Ishikawa (cell line): ENCODE measurements at regions not wholly inside any gene's neighbourhood (a gene's known extent, or its start where the extent isn't known, plus 50 kb on each side); places are given as distances from the start of the nearest gene placed in this dataset.

Source experiments
- CEBPB ChIP-seq: IDR thresholded peaks from 2 replicates; pipeline ENCODE4 v1.6.1; 2012
- CREB1 ChIP-seq: IDR thresholded peaks from 2 replicates; pipeline ENCODE4 v1.6.1; 2012; ENCODE audit warnings: low read depth
- EGR1 ChIP-seq: IDR thresholded peaks from 2 replicates; pipeline ENCODE4 v1.6.1; 2012
- EP300 ChIP-seq: IDR thresholded peaks from 2 replicates; pipeline ENCODE4 v1.6.1; 2012; ENCODE audit warnings: borderline replicate concordance
- FOXM1 ChIP-seq: IDR thresholded peaks from 2 replicates; pipeline ENCODE4 v1.6.1; 2012; ENCODE audit warnings: low read depth, borderline replicate concordance
- MAX ChIP-seq: IDR thresholded peaks from 2 replicates; pipeline ENCODE4 v1.6.1; 2012
- NFIC ChIP-seq: IDR thresholded peaks from 2 replicates; pipeline ENCODE4 v1.6.1; 2012
- RAD21 ChIP-seq: IDR thresholded peaks from 2 replicates; pipeline ENCODE4 v1.6.1; 2012; ENCODE audit warnings: low read depth
- TAF1 ChIP-seq: IDR thresholded peaks from 2 replicates; pipeline ENCODE4 v1.6.1; 2012; ENCODE audit warnings: low read depth, mild to moderate bottlenecking
- TCF12 ChIP-seq: IDR thresholded peaks from 2 replicates; pipeline ENCODE4 v1.6.1; 2012; ENCODE audit warnings: low read depth
- TEAD4 ChIP-seq: IDR thresholded peaks from 2 replicates; pipeline ENCODE4 v1.6.1; 2012
- USF1 ChIP-seq: IDR thresholded peaks from 2 replicates; pipeline ENCODE4 v1.6.1; 2012
- YY1 ChIP-seq: IDR thresholded peaks from 2 replicates; pipeline ENCODE4 v1.6.1; 2012; ENCODE audit warnings: low read depth
- ZBTB7A ChIP-seq: IDR thresholded peaks from 2 replicates; pipeline ENCODE4 v1.6.1; 2012; ENCODE audit warnings: low read depth
- TF ChIP-seq, protein P1 (sequence below): IDR thresholded peaks from 2 replicates; pipeline ENCODE4 v1.6.1; 2012; ENCODE audit warnings: low read depth, mild to moderate bottlenecking

DNA sequence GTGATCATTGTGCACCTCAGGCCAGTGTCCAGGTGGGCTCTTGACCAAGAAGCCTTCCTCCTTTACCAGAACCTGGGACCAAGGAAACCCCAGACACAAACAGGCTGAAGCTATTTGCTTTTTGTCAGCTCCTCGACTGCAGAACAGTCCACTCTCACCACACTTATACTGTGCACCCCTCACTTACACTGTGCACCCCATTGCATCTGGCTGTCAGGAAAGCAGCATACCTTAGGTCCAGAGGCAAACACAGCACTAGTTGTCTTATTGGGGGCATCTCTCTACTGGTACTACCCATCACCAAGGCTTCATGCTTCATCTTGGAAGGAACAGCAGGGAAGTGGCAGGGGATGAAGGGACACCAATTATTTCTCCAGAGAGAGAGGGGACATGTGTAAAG, 198.1 kb downstream of the CXCL12 start:
- TF ChIP-seq NFIC = no peak
- TF ChIP-seq EP300 = no peak
- TF ChIP-seq TCF12 = no peak
- no peak for TF ChIP-seq FOXM1
- no peak for TF ChIP-seq TAF1
- TF ChIP-seq ZBTB7A = no peak
- TF ChIP-seq USF1 = no peak
- no peak for TF ChIP-seq CREB1
- no peak for TF ChIP-seq EGR1
- TF ChIP-seq CEBPB = no peak
- no peak for TF ChIP-seq MAX
- no peak for TF ChIP-seq YY1
- TF ChIP-seq, protein P1, sequence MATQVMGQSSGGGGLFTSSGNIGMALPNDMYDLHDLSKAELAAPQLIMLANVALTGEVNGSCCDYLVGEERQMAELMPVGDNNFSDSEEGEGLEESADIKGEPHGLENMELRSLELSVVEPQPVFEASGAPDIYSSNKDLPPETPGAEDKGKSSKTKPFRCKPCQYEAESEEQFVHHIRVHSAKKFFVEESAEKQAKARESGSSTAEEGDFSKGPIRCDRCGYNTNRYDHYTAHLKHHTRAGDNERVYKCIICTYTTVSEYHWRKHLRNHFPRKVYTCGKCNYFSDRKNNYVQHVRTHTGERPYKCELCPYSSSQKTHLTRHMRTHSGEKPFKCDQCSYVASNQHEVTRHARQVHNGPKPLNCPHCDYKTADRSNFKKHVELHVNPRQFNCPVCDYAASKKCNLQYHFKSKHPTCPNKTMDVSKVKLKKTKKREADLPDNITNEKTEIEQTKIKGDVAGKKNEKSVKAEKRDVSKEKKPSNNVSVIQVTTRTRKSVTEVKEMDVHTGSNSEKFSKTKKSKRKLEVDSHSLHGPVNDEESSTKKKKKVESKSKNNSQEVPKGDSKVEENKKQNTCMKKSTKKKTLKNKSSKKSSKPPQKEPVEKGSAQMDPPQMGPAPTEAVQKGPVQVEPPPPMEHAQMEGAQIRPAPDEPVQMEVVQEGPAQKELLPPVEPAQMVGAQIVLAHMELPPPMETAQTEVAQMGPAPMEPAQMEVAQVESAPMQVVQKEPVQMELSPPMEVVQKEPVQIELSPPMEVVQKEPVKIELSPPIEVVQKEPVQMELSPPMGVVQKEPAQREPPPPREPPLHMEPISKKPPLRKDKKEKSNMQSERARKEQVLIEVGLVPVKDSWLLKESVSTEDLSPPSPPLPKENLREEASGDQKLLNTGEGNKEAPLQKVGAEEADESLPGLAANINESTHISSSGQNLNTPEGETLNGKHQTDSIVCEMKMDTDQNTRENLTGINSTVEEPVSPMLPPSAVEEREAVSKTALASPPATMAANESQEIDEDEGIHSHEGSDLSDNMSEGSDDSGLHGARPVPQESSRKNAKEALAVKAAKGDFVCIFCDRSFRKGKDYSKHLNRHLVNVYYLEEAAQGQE = no peak

GRCh38 chr10:44186150-44186549, 198.7 kb downstream of the CXCL12 start:
- TF ChIP-seq TEAD4 (no peak), EGR1 (no peak), EP300 (no peak), YY1 (no peak), TAF1 (no peak), USF1 (no peak), NFIC (no peak), CEBPB (no peak)

GRCh38 chr10:44185315-44185666, 199.6 kb downstream of the CXCL12 start:
- no peak for TF ChIP-seq MAX
- no peak for TF ChIP-seq TCF12
- TF ChIP-seq CREB1 = no peak
- no peak for TF ChIP-seq EGR1
- no peak for TF ChIP-seq CEBPB
- TF ChIP-seq FOXM1 = no peak
- TF ChIP-seq TEAD4 = no peak
- TF ChIP-seq RAD21 = no peak
- TF ChIP-seq TAF1 = no peak
- no peak for TF ChIP-seq YY1
- TF ChIP-seq USF1 = no peak
- no peak for TF ChIP-seq NFIC
- TF ChIP-seq ZBTB7A = no peak
- TF ChIP-seq, protein P1 = no peak
- TF ChIP-seq EP300 = no peak

GRCh38 chr10:44184633-44185314, 200.1 kb downstream of the CXCL12 start:
- TF ChIP-seq CREB1 (no peak), YY1 (no peak), RAD21 (no peak), TCF12 (no peak), CEBPB (no peak), ZBTB7A (no peak), FOXM1 (no peak), TAF1 (no peak), NFIC (no peak), EP300 (no peak), USF1 (no peak)
